HFF-Myc (cell line): ENCODE measurements at regions not wholly inside any gene's neighbourhood (a gene's known extent, or its start where the extent isn't known, plus 50 kb on each side); places are given as distances from the start of the nearest gene placed in this dataset.

Source experiments
- DNase-seq: peaks from one replicate; pipeline ENCODE4 v3.0.0-alpha.2; 2011; ENCODE audit warnings: low read depth; ENCODE audit errors: extremely low read depth
- H3K4me3 ChIP-seq: replicated peaks from 2 replicates; pipeline ENCODE4 v1.5.1; 2011; ENCODE audit warnings: low read depth, mild to moderate bottlenecking, control low read depth, low read length
- TF ChIP-seq, protein P1 (sequence below): IDR thresholded peaks from 2 replicates; pipeline ENCODE4 v1.5.1; 2012; ENCODE audit warnings: mild to moderate bottlenecking, low read depth, low read length, control low read depth; ENCODE audit errors: missing control alignments

DNA sequence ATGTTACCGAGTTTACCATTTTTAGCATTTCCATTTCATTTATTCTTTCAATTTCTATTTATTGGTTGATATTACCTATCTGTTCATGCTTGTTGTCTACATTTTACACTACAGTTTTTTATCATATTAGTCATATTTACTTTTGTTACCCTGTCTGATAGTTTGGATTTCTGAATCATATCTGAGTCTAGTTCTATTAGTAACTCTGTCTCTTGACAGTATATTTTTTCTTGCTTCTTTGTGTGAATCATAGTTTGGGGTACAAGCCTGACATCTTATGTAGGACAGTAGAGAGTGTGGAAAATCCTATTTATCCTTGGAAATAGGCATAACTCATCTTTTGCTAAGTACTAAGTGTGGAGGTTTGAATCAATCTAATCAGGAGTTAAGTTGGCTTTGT, 263.9 kb upstream of the SESN3 start:
- TF ChIP-seq, protein P1, sequence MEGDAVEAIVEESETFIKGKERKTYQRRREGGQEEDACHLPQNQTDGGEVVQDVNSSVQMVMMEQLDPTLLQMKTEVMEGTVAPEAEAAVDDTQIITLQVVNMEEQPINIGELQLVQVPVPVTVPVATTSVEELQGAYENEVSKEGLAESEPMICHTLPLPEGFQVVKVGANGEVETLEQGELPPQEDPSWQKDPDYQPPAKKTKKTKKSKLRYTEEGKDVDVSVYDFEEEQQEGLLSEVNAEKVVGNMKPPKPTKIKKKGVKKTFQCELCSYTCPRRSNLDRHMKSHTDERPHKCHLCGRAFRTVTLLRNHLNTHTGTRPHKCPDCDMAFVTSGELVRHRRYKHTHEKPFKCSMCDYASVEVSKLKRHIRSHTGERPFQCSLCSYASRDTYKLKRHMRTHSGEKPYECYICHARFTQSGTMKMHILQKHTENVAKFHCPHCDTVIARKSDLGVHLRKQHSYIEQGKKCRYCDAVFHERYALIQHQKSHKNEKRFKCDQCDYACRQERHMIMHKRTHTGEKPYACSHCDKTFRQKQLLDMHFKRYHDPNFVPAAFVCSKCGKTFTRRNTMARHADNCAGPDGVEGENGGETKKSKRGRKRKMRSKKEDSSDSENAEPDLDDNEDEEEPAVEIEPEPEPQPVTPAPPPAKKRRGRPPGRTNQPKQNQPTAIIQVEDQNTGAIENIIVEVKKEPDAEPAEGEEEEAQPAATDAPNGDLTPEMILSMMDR = no peak
- no peak for DNase-seq

DNA sequence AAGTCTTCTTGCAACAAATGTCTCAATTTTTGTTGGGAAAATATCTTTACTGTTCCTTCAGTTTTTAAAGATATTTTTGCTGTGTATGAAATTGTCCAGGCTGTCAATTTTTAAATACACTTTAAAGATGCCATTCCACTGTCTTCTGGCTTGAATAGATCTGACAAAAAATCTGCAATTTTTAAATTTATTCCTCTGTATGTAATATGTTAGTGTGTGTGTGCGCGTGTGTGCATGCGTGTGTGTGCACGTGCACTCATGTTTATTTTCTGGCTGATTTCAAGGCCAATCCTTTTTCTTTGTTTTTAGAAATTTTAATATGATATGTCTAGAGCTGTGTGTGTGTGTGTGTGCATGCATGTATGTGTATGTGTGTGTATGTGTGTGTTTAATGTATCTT, 263.2 kb upstream of the SESN3 start:
- no peak overlapping the region for H3K4me3 ChIP-seq
- TF ChIP-seq, protein P1 = no peak
- DNase-seq = no peak

More for the DNA sequence above, 263.9 kb upstream of the SESN3 start:
- no peak overlapping the region for H3K4me3 ChIP-seq

DNA sequence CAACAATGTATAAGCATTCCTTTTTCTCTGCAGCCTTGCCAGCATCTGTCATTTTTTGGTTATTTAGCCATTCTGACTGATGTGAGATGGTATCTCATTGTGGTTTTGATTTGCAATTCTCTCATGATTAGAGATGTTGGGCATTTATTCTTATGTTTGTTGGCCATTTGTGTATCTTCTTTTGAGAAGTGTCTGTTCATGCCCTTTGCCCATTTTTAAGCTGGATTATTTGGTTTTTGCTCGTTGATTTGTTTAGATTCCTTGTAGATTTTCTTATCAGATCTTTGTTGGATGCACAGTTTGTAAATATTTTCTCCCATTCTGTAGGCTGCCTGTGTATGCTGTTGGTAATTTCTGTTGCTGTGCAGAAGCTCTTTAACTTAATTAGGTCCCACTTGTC, 259.6 kb upstream of the SESN3 start:
- DNase-seq = no peak
- TF ChIP-seq, protein P1 = no peak
- no peak overlapping the region for H3K4me3 ChIP-seq

DNA sequence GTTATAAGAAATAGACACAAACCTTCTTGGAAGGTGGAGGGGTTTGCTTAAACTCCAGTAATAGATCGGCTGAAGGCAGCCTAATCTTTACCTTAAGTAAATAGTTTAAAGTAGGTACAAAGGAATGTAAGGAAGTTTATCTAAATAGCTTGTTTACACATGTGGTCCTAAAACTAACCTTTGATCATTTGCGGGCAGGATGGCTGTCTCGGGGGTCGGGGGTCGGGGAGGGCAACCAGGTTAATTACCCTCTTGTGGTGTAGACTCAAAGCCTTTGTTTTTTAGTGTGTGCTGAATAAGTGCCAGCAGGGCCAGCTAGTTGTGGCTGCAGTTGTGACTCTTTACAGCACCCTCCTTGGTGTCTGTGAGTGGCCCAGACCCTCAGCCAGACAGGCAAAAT, 256.9 kb upstream of the SESN3 start:
- TF ChIP-seq, protein P1 = no peak
- no peak for DNase-seq
- H3K4me3 ChIP-seq = no peak overlapping the region

DNA sequence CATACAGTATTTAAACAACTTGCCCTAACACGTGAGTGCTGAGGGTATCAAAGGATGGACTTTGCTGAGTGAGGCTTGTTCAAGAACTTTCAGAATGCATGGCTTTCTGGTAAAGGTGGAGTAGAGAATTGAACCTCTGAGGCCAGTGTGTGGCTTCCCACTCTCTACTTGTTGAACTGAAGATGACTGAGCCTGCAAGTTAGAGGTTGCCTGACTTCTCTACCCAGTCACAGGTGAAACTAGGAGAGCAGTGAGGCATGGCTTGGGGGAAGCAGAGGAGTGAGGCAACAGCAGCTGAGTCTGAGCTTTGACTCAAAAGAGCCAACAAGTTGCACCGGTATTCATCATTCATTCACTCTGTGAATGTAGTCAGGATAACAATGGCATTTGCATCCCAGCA, 256.4 kb upstream of the SESN3 start:
- TF ChIP-seq, protein P1 = no peak
- no peak for DNase-seq
- H3K4me3 ChIP-seq = no peak overlapping the region

DNA sequence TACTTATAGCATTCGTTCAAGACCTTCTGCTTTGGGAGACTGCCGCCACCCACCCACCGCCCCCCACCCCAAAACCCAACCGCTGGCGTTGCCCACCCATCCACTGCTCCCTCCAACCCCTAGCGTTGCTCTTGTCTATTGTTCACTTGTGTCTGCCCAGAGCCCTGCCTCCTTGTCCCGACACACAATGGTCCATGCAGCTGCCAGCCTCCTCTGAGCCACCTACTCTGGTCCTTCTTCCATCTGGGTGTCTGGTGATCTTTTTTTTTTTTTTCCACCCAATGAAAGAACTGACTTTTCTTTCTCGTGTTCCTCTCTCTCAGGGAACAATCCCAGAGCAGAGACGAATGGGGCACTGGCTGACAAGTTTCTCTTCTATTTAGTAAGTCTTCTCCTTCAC, 256.0 kb upstream of the SESN3 start:
- TF ChIP-seq, protein P1 = no peak
- no peak for DNase-seq
- no peak overlapping the region for H3K4me3 ChIP-seq

DNA sequence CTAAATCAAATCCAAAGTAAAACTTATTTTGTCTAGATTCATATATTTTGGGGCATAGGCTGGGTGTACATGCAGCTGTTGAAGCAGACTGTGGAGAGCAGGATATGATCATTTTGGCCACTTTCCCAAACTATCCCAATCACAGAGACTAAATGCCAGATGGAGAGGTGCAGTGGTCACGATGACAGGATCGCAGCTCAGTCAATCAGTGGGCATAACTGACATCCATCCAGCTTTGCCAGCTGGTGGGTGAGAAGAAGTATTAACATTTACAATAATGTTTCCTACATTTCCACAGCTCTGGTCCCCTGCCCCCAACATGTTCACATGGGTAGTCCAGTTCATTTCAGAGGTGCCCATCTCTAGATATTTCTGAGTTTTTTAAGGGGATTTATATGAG, 255.5 kb upstream of the SESN3 start:
- TF ChIP-seq, protein P1 = no peak
- H3K4me3 ChIP-seq = no peak overlapping the region
- no peak for DNase-seq
